GM23248 (cell line): ENCODE measurements at regions not wholly inside any gene's neighbourhood (a gene's known extent, or its start where the extent isn't known, plus 50 kb on each side); places are given as distances from the start of the nearest gene placed in this dataset.
"Not testable (repeated sequence)": the region's sequence is repeated elsewhere in the genome, so short reads cannot be mapped to it uniquely, and the experiment has no call there.

Experiments
- DNase-seq: peaks from one replicate; pipeline ENCODE4 v3.0.0-alpha.2; 2015
- H2AFZ ChIP-seq: fragments of 200-600 bp; sonication (generic); 2 replicates; pipeline ENCODE4 v1.6.1; 2016; ENCODE audit warnings: antibody characterized with exemption
- H3F3A ChIP-seq: fragments of 200-600 bp; sonication (generic); 2 replicates; pipeline ENCODE4 v1.6.1; 2016; ENCODE audit warnings: mild to moderate bottlenecking, antibody characterized with exemption, mixed run types; ENCODE audit not compliant: insufficient read depth
- H3K27ac ChIP-seq: fragments of 200-600 bp; sonication (generic); 2 replicates; pipeline ENCODE4 v1.5.1; 2016; ENCODE audit warnings: mild to moderate bottlenecking
- H3K27me3 ChIP-seq: fragments of 200-600 bp; sonication (generic); replicated peaks from 2 replicates; pipeline ENCODE4 v1.6.1; 2016; ENCODE audit warnings: mild to moderate bottlenecking; ENCODE audit not compliant: insufficient read depth
- H3K36me3 ChIP-seq: fragments of 200-600 bp; sonication (generic); 2 replicates; pipeline ENCODE4 v1.6.1; 2016; ENCODE audit warnings: low read depth, mild to moderate bottlenecking
- H3K4me1 ChIP-seq: fragments of 200-600 bp; sonication (generic); 2 replicates; pipeline ENCODE4 v1.6.1; 2016; ENCODE audit warnings: mild to moderate bottlenecking; ENCODE audit not compliant: insufficient read depth
- H3K4me2 ChIP-seq: fragments of 200-600 bp; sonication (generic); one replicate; pipeline ENCODE4 v1.6.1; 2016; ENCODE audit warnings: mild to moderate bottlenecking; ENCODE audit not compliant: unreplicated experiment
- H3K4me3 ChIP-seq: fragments of 200-600 bp; sonication (generic); 2 replicates; pipeline ENCODE4 v1.5.1; 2016; ENCODE audit warnings: mild to moderate bottlenecking
- H3K79me2 ChIP-seq: fragments of 200-600 bp; sonication (generic); 2 replicates; pipeline ENCODE4 v1.6.1; 2016; ENCODE audit warnings: mild to moderate bottlenecking; ENCODE audit not compliant: insufficient read depth
- H3K9ac ChIP-seq: fragments of 200-600 bp; sonication (generic); 2 replicates; pipeline ENCODE4 v1.6.1; 2016; ENCODE audit warnings: mild to moderate bottlenecking
- H3K9me2 ChIP-seq: fragments of 200-600 bp; sonication (generic); 2 replicates; pipeline ENCODE4 v1.6.1; 2016; ENCODE audit warnings: mixed run types, mild to moderate bottlenecking, moderate library complexity; ENCODE audit not compliant: insufficient read depth
- H3K9me3 ChIP-seq: fragments of 200-600 bp; sonication (generic); one replicate; pipeline ENCODE4 v1.6.1; 2017; ENCODE audit warnings: low read depth
- H4K20me1 ChIP-seq: fragments of 200-600 bp; sonication (generic); 2 replicates; pipeline ENCODE4 v1.6.0; 2016; ENCODE audit not compliant: insufficient read depth
- EZH2 ChIP-seq: fragments of 200-600 bp; sonication (generic); IDR thresholded peaks from 2 replicates; pipeline ENCODE4 v1.6.1; 2018; ENCODE audit warnings: antibody characterized with exemption, mild to moderate bottlenecking; ENCODE audit not compliant: insufficient read depth, poor library complexity, severe bottlenecking
- EZH2phosphoT487 ChIP-seq: fragments of 200-600 bp; sonication (generic); IDR thresholded peaks from 2 replicates; pipeline ENCODE4 v1.6.1; 2018; ENCODE audit warnings: antibody characterized with exemption, moderate library complexity, mild to moderate bottlenecking, low read depth; ENCODE audit not compliant: insufficient read depth
- WGBS, 2 experiments: methylation state at CpG; one replicate each; pipeline ENCODE4 v1.1.6; 2015 to 2017; ENCODE audit warnings: low lambda C conversion rate in 2 of 2, low coverage in 1 of 2; ENCODE audit errors: missing lambda C conversion rate in 2 of 2; 5-methylcytosine and 5-hydroxymethylcytosine counted together
- in situ Hi-C: fragments of 300-500 bp; cut with MboI; formaldehyde crosslinking; loops from 2 replicates; pipeline ENCODE4 v1.15.0; 2020

DNA sequence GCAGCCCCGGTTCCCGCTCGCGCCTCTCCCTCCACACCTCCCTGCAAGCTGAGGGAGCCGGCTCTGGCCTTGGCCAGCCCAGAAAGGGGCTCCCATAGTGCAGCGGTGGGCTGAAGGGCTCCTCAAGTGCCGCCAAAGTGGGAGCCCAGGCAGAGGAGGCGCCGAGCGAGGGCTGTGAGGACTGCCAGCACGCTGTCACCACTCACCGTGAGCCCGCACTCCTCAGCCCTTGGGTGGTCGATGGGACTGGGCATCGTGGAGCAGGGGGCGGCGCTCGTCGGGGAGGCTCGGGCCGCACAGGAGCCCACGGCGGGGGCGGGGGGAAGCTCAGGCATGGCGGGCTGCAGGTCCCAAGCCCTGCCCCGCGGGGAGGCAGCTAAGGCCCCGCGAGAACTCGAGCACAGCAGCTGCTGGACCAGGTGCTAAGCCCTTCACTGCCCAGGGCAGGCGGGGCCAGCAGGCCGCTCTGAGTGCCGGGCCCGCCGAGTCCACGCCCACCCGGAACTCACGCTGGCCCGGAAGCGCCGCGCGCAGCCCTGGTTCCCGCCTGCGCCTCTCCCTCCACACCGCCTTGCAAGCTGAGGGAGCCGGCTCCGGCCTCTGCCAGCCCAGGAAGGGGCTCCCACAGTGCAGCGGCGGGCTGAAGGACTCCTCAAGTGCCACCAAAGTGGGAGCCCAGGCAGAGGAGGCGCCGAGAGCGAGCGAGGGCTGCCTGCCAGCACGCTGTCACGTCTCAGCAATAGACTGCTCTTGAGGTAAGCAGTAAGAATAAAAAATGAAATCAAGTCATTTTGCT lies 670.2 kb upstream of the CTNND2 start:
- WGBS, 2 experiments = 78 to 82% methylated on average over 28 to 56 of the region's 56 CpGs
- in situ Hi-C loops, H2AFZ ChIP-seq, H3K4me1 ChIP-seq, H3K79me2 ChIP-seq, H3K9me3 ChIP-seq, H3K9me2 ChIP-seq, H3F3A ChIP-seq, H4K20me1 ChIP-seq, H3K4me2 ChIP-seq, H3K9ac ChIP-seq, DNase-seq, H3K36me3 ChIP-seq, H3K27me3 ChIP-seq, H3K4me3 ChIP-seq, H3K27ac ChIP-seq: not testable (repeated sequence)

- H3K4me3 ChIP-seq, H3K4me2 ChIP-seq, H3K9me3 ChIP-seq, H3K9me2 ChIP-seq, H3K4me1 ChIP-seq, H3K27me3 ChIP-seq, in situ Hi-C loops, H3K9ac ChIP-seq, H3K79me2 ChIP-seq, H3K36me3 ChIP-seq, H3K27ac ChIP-seq, H4K20me1 ChIP-seq, H2AFZ ChIP-seq, DNase-seq, H3F3A ChIP-seq: not testable (repeated sequence)
- 76 to 79% methylated on average over 19 to 24 of the region's 30 CpGs for WGBS, 2 experiments
Observed at GRCh38 chr5:12573916-12574297, 669.7 kb upstream of the CTNND2 start.

DNA sequence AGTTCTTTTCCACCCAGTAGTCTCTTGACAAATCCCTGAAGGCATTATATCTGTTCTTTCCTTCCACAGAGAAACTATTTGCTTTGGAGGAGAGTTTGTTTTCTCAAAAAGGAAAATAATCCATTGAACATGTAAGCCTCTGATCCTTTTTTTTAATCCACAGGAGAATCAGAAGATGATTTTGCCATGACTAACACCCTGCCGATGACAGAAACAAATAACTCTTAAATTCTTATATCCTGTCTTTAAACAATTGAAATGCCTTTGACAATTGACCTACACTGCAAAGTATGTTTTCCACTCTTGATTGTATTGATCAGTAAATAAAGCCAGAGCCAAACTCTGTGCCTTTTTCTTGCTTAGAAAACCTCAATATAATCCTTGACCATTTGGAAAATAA lies 666.4 kb upstream of the CTNND2 start:
- TF ChIP-seq EZH2 (no peak), EZH2phosphoT487 (no peak)

DNA sequence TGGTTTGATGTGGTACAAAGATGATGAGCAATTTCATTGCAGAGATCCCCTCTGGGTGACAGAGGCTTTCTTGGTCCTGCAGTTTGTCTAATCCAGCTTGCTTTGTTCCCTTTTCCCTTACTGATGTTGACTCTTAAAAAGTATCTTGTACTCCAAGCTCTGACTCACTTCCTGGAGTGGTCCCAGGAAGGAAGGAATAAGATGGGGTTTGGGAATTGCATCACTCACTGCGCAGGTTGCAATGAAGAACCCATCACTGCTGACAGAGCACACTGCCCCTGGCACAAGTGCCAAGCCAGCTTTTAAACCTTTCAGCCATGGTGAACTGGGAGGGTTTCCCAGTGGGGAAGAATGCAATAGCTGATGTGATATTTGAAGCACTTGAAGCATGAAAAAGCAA lies 662.2 kb upstream of the CTNND2 start:
- H3K27ac ChIP-seq = no peak overlapping the region
- no peak overlapping the region for H3K4me3 ChIP-seq
- no peaks in the 10 kb centered on the region for H3K9me3 ChIP-seq
- H3K27me3 ChIP-seq = no peaks in the 10 kb centered on the region
- H3K4me1 ChIP-seq = no peaks in the 10 kb centered on the region
- H3K9ac ChIP-seq = no peak overlapping the region
- in situ Hi-C loops = no loop called here
- H4K20me1 ChIP-seq = no peaks in the 10 kb centered on the region
- no peak overlapping the region for H2AFZ ChIP-seq
- no peaks in the 10 kb centered on the region for H3F3A ChIP-seq
- no peaks in the 10 kb centered on the region for H3K9me2 ChIP-seq
- no peaks in the 10 kb centered on the region for H3K36me3 ChIP-seq
- WGBS, 2 experiments = 0 to 35% methylated on average over 1 of the region's 1 CpG
- no peak for DNase-seq
- no peaks in the 10 kb centered on the region for H3K79me2 ChIP-seq
- no peak overlapping the region for H3K4me2 ChIP-seq
- TF ChIP-seq EZH2 = no peak
- TF ChIP-seq EZH2phosphoT487 = no peak

More for the DNA sequence above, 666.4 kb upstream of the CTNND2 start:
- Histone ChIP-seq H3K27me3 (no peaks in the 10 kb centered on the region), H3K4me1 (no peaks in the 10 kb centered on the region), H4K20me1 (no peaks in the 10 kb centered on the region), H3K79me2 (no peaks in the 10 kb centered on the region), H3F3A (no peaks in the 10 kb centered on the region), H3K36me3 (no peaks in the 10 kb centered on the region), H3K9me3 (no peaks in the 10 kb centered on the region), H3K4me2 (no peak overlapping the region), H3K4me3 (no peak overlapping the region), H2AFZ (no peak overlapping the region), H3K9me2 (no peaks in the 10 kb centered on the region), H3K27ac (no peak overlapping the region), H3K9ac (no peak overlapping the region)
- no peak for DNase-seq
- WGBS, 2 experiments = 22 to 23% methylated on average over 1 of the region's 1 CpG
- in situ Hi-C loops = no loop called here

DNA sequence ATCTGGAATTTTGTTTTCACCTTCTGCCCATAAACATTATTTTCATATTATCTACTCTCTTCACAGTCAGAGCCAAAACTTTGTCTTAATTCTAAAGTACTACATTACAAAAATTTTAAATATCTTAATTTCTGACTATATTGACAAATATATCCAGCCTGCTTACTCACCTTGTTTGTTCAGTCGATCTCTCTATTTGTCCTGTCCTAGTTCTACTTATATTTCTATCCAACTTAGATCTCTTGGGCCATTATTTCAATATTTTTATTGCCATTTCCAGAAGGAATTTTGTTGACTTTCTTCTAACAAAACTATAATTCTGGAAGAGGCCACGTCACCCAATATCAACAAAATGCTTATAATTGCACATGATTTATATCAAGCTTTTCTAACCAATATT lies 652.8 kb upstream of the CTNND2 start:
- no peaks in the 10 kb centered on the region for H3K79me2 ChIP-seq
- in situ Hi-C loops = no loop called here
- 4 to 6% methylated on average over 2 of the region's 2 CpGs for WGBS, 2 experiments
- H3K9me3 ChIP-seq = no peaks in the 10 kb centered on the region
- H2AFZ ChIP-seq = no peak overlapping the region
- no peaks in the 10 kb centered on the region for H3K27me3 ChIP-seq
- H3K4me2 ChIP-seq = no peak overlapping the region
- no peak overlapping the region for H3K27ac ChIP-seq
- TF ChIP-seq EZH2 (no peak), EZH2phosphoT487 (no peak)
- no peak for DNase-seq
- H3F3A ChIP-seq = no peaks in the 10 kb centered on the region
- H4K20me1 ChIP-seq = no peaks in the 10 kb centered on the region
- no peak overlapping the region for H3K4me3 ChIP-seq
- H3K36me3 ChIP-seq = no peaks in the 10 kb centered on the region
- no peaks in the 10 kb centered on the region for H3K9me2 ChIP-seq
- H3K4me1 ChIP-seq = no peaks in the 10 kb centered on the region
- no peak overlapping the region for H3K9ac ChIP-seq
